ENCODE measurements at regions not wholly inside any gene's neighbourhood (a gene's known extent, or its start where the extent isn't known, plus 50 kb on each side); places are given as distances from the start of the nearest gene placed in this dataset.

DNA sequence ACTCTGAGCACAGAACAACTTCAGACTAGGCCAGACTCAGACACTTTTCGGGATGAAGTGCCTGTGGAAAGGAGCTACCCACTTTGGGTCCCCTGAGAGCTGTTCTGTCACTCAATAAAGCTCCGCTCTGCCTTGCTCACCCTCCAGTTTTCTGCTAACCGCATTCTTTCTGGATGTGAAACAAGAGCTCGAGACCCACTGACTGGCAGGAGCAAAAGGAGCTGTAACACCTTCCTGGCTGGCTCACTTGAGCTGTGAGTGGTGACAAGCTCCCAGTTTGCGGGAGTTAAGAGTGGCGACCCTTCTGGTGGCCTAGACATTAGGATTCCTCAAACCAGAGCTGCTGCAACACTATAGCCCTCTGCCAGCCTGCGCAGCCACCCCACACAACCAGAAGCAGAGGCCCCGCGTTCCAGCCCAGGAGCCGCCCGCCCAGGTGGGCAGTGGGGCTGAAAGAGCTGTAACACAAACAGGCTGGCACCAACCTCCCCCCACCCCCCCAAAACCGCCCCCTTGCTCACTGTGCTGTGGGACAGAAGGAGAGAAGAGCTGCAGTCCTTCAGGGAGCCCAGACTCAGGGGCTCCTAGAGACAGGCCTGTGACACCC lies 1178.1 kb upstream of the GBE1 start:
- DNase-seq (ENCODE audit: low read depth) = no peak

- no peak for DNase-seq (ENCODE audit: low read depth)
Observed at GRCh38 chr3:82938821-82939328, 1177.4 kb upstream of the GBE1 start.

DNA sequence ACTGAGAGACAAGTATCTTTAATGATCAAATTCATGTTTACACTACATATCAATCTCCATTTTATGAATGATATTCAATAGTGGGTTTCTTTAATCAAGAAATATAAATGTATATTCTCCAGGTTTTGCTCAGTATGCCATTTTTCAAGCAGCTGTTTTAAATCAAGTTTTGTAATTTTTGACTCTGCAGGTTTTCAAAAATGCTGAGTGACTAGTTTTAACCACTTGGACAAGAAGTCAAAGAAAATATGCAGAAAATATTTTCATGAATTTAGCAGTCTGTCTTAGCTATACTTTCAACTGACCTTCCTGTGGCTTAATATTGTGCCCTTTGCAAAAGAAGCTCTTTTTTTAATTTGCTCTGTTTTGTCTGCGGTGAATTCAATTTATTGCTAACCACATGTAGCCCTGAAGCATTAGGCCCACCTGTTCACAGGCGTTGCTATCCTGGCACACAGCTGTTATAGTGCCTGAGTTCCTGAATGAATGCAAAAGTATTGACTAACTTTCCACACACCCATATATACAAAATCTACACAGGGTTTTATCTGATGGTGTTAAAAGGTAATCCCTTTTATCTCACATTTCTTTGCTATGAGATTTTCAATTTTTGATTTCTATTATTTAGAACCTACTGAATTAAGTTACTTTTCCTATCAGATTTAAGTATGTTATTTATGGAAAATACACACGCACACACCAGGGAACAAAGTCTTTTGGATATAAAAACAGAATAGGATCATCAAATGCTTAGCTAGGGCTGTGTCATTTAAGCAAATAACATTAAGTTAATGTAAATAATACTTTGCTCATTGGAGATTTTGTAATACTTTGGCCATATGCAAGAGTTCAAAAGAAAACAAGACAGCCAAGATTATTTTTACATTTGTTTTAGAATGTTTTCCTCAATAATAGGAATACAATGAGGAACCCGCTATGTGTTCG lies 1166.1 kb upstream of the GBE1 start:
- DNase-seq (ENCODE audit: low read depth) = no peak

GRCh38 chr3:82891028-82891427 lies 1129.6 kb upstream of the GBE1 start:
- DNase-seq (ENCODE audit: low read depth) = no peak

DNA sequence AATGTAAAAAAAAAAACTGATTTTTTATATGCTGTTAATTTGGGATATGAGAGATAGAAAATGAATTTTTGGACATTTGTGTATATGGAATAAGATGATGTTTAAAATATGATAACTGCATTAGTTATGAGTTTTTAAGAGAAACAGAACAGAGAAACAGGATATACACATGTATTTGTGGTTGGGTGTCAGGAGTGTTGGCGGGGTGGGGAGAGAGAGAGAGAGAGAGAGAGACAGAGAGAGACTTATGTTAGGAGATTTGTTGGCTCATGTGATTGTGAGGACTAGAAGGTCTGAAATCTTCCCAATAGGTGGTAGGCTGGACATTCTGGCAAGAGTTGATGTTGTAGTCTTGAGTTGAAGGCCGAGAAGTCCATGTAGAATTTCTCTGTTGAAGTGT lies 1121.6 kb upstream of the GBE1 start:
- no peak for DNase-seq (ENCODE audit: low read depth)

- DNase-seq (ENCODE audit: low read depth) = no peak
Observed at GRCh38 chr3:82875401-82875800, 1114.0 kb upstream of the GBE1 start.

- no peak for DNase-seq (ENCODE audit: low read depth)
Observed at GRCh38 chr3:82839871-82840270, 1078.4 kb upstream of the GBE1 start.

- no peak for DNase-seq (ENCODE audit: low read depth)
Observed at GRCh38 chr3:82834098-82834497, 1072.7 kb upstream of the GBE1 start.

- no peak for DNase-seq (ENCODE audit: low read depth)
Observed at GRCh38 chr3:82824491-82824890, 1063.0 kb upstream of the GBE1 start.

DNA sequence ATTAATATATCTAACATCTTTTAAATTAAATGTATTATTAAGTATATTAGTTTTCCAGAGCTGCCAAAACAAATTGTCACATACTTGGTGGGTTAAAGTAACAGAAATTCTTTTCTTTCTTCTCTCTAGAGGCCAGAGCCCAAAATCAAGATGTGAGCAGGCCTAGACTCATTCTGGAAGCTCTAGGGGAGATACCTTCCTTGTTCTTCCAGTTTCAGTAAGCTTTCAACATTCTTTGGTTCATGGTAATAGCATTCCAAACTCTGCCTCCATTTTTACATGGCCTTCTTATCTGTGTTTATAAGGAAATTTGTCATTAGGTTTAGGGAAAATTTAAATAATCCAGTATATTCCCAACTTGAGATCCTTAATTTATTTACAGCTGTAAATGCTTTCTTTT lies 1054.6 kb upstream of the GBE1 start:
- no peak for DNase-seq (ENCODE audit: low read depth)

GRCh38 chr3:82815417-82816058 lies 1054.1 kb upstream of the GBE1 start:
- no peak for DNase-seq (ENCODE audit: low read depth)

DNA sequence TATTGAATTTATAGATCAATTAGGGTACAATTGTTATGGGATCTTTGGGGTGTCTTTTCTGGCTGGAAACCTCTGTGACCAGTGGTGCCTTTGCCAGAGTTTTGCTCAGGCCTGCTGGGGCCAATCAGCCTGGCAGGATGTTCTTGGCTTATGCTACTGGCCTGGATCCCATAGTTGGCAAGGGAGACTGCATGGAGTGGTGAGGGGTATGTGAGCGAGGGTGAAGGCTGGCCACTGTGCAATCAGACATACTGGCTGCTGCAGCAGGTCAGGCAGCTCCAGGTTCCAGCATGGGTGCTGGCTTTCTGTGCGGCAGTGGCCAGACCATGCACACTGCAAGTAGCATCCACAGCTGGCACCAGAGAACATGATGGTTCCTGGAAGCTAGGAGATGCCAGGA lies 1053.2 kb upstream of the GBE1 start:
- no peak for DNase-seq (ENCODE audit: low read depth)

GRCh38 chr3:82807781-82808180 lies 1046.3 kb upstream of the GBE1 start:
- DNase-seq (ENCODE audit: low read depth) = no peak

- no peak for DNase-seq (ENCODE audit: low read depth)
Observed at GRCh38 chr3:82802501-82802900, 1041.1 kb upstream of the GBE1 start.

DNA sequence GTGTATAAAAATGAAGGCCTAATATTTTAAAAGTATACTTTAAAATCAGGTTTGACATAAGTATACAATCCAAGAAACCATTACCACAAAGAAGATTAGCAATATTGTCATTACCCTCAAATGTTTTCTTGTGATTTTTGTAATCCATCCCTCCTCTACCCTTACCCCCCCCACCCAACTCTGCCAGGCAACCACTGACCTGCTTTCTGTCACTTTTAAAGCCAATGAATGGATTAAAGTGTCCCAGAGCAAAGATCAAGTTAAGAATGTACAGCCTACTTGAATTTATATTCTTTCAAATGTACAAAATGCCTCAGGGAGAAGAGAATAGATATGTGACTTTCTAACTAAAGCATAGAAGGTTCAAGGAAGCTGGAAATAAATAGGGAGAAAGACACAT lies 1038.8 kb upstream of the GBE1 start:
- DNase-seq (ENCODE audit: low read depth) = no peak

DNA sequence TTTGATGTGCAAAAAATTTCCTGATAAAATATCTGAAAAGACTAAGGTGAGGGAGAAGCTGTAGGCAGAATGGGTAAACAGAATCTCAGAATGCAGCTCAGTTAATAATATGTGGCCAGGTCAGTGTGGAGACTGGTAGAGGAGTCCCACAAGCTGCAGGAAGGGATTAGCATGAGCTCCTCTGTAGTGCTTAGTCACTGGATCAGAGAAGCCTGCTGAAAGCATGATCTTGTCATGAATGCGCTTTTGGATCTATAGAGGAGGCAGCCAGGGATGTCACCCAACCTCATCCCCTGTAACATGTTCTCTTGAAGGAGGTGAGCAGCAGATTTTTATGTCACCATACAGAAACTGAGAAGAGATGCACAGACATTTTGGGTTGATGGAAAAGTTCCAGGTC lies 1035.3 kb upstream of the GBE1 start:
- no peak for DNase-seq (ENCODE audit: low read depth)

- DNase-seq (ENCODE audit: low read depth) = no peak
Observed at GRCh38 chr3:82791241-82791640, 1029.8 kb upstream of the GBE1 start.

- DNase-seq (ENCODE audit: low read depth) = no peak
Observed at GRCh38 chr3:82790307-82791097, 1029.1 kb upstream of the GBE1 start.

GRCh38 chr3:82783194-82783593 lies 1021.7 kb upstream of the GBE1 start:
- no peak for DNase-seq (ENCODE audit: low read depth)

DNA sequence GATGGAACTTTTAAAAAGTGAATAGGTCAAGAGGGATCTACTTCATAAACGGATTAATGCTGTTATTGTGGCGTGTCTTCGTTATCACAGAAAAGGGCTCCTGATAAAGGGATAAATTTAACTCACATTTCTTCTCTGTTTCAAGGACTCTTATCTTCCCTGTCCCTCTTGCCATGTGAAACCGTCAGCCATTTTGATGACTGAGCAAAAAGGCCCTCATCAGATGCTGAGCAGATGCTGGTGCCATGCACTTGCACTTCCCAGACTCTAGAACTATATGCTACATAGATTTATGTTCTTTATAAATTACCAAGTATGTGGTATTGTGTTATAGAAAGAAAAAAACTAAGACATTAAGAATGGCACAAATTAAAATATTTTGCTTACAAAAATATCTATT lies 1011.8 kb upstream of the GBE1 start:
- DNase-seq (ENCODE audit: low read depth) = no peak

DNA sequence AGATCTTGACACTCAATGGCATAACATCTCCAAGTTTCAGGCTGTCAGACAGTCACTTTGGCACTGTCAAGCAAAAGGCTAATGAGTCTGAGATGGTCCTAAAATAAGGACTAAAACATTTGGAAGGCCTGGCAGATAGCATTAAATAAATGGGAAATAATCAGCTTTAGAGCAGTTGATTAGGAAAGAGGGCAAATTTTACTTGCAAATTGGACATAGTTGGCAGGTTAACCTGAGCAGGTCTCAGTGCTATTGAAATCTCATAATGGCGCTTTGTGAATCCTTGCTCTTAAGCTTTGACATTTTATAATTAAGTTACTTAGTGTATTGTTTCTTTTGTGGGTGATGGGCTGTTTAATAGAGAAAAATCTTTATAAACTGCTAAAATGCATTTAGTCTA lies 1003.1 kb upstream of the GBE1 start:
- DNase-seq (ENCODE audit: low read depth) = no peak

- no peak for DNase-seq (ENCODE audit: low read depth)
Observed at GRCh38 chr3:82761858-82762257, 1000.4 kb upstream of the GBE1 start.

Data from stromal cell of bone marrow (primary cell).